K562 (cell line): ENCODE measurements at regions not wholly inside any gene's neighbourhood (a gene's known extent, or its start where the extent isn't known, plus 50 kb on each side); places are given as distances from the start of the nearest gene placed in this dataset.

Source experiments
- ATAC-seq: fragments of 200-7000 bp; cut with Tn5 transposase; 3 replicates; pipeline ENCODE4 v1.9.1; 2020; ENCODE audit warnings: moderate library complexity
- BruUV-seq: library from RNA; stranded (reverse); fragments of 400-500 nt; replicated peaks from 2 replicates; lab custom pipeline; 2021; lab: Mats Ljungman, UMichigan
- CTCF ChIA-PET: fragments of 300-600 bp; formaldehyde crosslinking; extraction: SDS; loops from one replicate; lab custom pipeline; 2021; ENCODE audit warnings: low intra/inter-chr PET ratio; lab: Yijun Ruan, JAX
- POLR2A ChIA-PET: fragments of 300-600, 350-650 bp; sonication (Branson Sonifier 250); formaldehyde crosslinking; extraction: SDS; loops from one replicate; lab custom pipeline; 2021; ENCODE audit warnings: antibody characterized with exemption, inconsistent platforms; lab: Yijun Ruan, JAX
- DNase-seq, 4 experiments: peaks; one replicate each; pipeline versions ENCODE4 v3.0.0 to v3.0.0-alpha.2; 2011 to 2018; ENCODE audit warnings: low spot score in 3 of 4, mixed read lengths in 3 of 4; ENCODE audit errors: extremely low read depth in 1 of 4
- FAIRE-seq: peaks from 2 replicates; lab custom pipeline; 2011; peaks lifted over from hg19 to GRCh38; lab: Jason Lieb, UNC
- H2AFZ ChIP-seq: 2 replicates; pipeline ENCODE4 v1.6.0; 2011; ENCODE audit warnings: low read depth, low read length, control low read depth, inconsistent platforms
- H3K27ac ChIP-seq: fragments of 200-600 bp; 3 replicates; pipeline ENCODE4 v1.8.0; 2011; ENCODE audit warnings: low read depth, mild to moderate bottlenecking, control low read depth, inconsistent platforms, low read length, moderate library complexity, mixed read lengths; ENCODE audit errors: extremely low read depth
- H3K27me3 ChIP-seq, 2 experiments: fragments of 300-600 bp in 1 of 2; 2 replicates in 1 of 2; 3 replicates in 1 of 2; pipeline versions ENCODE4 v1.6.0 to v1.8.0; 2011; ENCODE audit warnings: inconsistent platforms in 2 of 2, low read length in 2 of 2, mild to moderate bottlenecking in 1 of 2, mixed read lengths in 1 of 2, moderate library complexity in 1 of 2; ENCODE audit not compliant: control insufficient read depth in 2 of 2, insufficient read depth in 2 of 2
- H3K36me3 ChIP-seq: fragments of 300-600 bp; 3 replicates; pipeline ENCODE4 v1.8.0; 2011; ENCODE audit warnings: mild to moderate bottlenecking, low read length, inconsistent platforms; ENCODE audit not compliant: control insufficient read depth, insufficient read depth
- H3K4me1 ChIP-seq, 2 experiments: fragments of 200-600 bp in 1 of 2; replicated peaks in 1 of 2; 2 replicates in 1 of 2; 3 replicates in 1 of 2; pipeline versions ENCODE4 v1.5.1 to v1.8.0; 2011; ENCODE audit warnings: inconsistent platforms in 2 of 2, low read length in 2 of 2, mild to moderate bottlenecking in 1 of 2, mixed read lengths in 1 of 2, moderate library complexity in 1 of 2; ENCODE audit not compliant: control insufficient read depth in 2 of 2, insufficient read depth in 2 of 2
- H3K4me2 ChIP-seq: 2 replicates; pipeline ENCODE4 v1.6.1; 2011; ENCODE audit warnings: low read length, control low read depth, inconsistent platforms, mixed read lengths; ENCODE audit not compliant: insufficient read depth
- H3K4me3 ChIP-seq: fragments of 200-600 bp; sonication (generic), shearing (Covaris generic); 2 replicates; pipeline ENCODE4 v1.5.1; 2016; ENCODE audit warnings: control low read depth, inconsistent platforms
- H3K79me2 ChIP-seq: fragments of 200-600 bp; 3 replicates; pipeline ENCODE4 v1.8.0; 2011; ENCODE audit warnings: low read length, inconsistent platforms; ENCODE audit not compliant: control insufficient read depth, insufficient read depth
- H3K9ac ChIP-seq, 2 experiments: 2 replicates each; pipeline versions ENCODE4 v1.6.0 to v1.6.1; 2011; ENCODE audit warnings: low read depth in 2 of 2, low read length in 2 of 2, control low read depth in 1 of 2, inconsistent platforms in 1 of 2, mild to moderate bottlenecking in 1 of 2, mixed read lengths in 1 of 2; ENCODE audit not compliant: insufficient read depth in 1 of 2
- H3K9me1 ChIP-seq: one replicate; pipeline ENCODE4 v1.6.0; 2011; ENCODE audit warnings: inconsistent platforms, mild to moderate bottlenecking, low read length, moderate library complexity; ENCODE audit not compliant: control insufficient read depth, insufficient read depth
- H3K9me3 ChIP-seq: replicated peaks from 2 replicates; pipeline ENCODE4 v1.5.1; 2011; ENCODE audit warnings: low read depth, low read length, inconsistent platforms; ENCODE audit not compliant: control insufficient read depth, insufficient read depth
- H4K20me1 ChIP-seq: replicated peaks from 2 replicates; pipeline ENCODE4 v1.6.1; 2011; ENCODE audit warnings: low read length, inconsistent platforms, mixed read lengths; ENCODE audit not compliant: control insufficient read depth, insufficient read depth
- CBX1 ChIP-seq: sonication (generic); IDR thresholded peaks from 2 replicates; pipeline ENCODE4 v1.6.1; 2016; ENCODE audit warnings: antibody characterized with exemption, low read depth, mild to moderate bottlenecking
- ETS2 ChIP-seq: IDR thresholded peaks from 2 replicates; pipeline ENCODE4 v1.6.1; 2016; ENCODE audit warnings: borderline replicate concordance, missing genetic modification characterization, mild to moderate bottlenecking, moderate library complexity, missing compliant biosample characterization; ENCODE audit not compliant: poor library complexity, severe bottlenecking
- FOXJ2 ChIP-seq: fragments of 200-800 bp; sonication (Bioruptor generic); IDR thresholded peaks from 2 replicates; pipeline ENCODE4 v1.6.1; 2016; ENCODE audit warnings: missing genetic modification characterization, missing compliant biosample characterization
- HDAC3 ChIP-seq: fragments of 450-650 bp; IDR thresholded peaks from 2 replicates; pipeline ENCODE4 v1.6.1; 2018; ENCODE audit warnings: borderline replicate concordance, mild to moderate bottlenecking, moderate library complexity; ENCODE audit not compliant: partially characterized antibody
- KAT2B ChIP-seq: IDR thresholded peaks from one replicate; pipeline ENCODE4 v1.6.1; 2012; ENCODE audit warnings: low read depth, mild to moderate bottlenecking, control low read depth, inconsistent platforms, low read length, moderate library complexity
- LARP7 ChIP-seq: fragments of 450-650 bp; IDR thresholded peaks from 2 replicates; pipeline ENCODE4 v1.6.1; 2016
- MECOM ChIP-seq: fragments of 250-450 bp; sonication (Bioruptor Pico); IDR thresholded peaks from 2 replicates; pipeline ENCODE4 v1.8.0; 2022; ENCODE audit warnings: inconsistent platforms
- NCOA6 ChIP-seq: fragments of 450-650 bp; IDR thresholded peaks from 2 replicates; pipeline ENCODE4 v1.6.1; 2017; ENCODE audit warnings: mild to moderate bottlenecking
- PCBP1 ChIP-seq: fragments of 200-400 bp; formaldehyde crosslinking; IDR thresholded peaks from 2 replicates; pipeline ENCODE4 v1.6.1; 2018; ENCODE audit warnings: mild to moderate bottlenecking, low read depth, low read length; ENCODE audit not compliant: poor library complexity, severe bottlenecking
- PHB2 ChIP-seq: fragments of 450-650 bp; IDR thresholded peaks from 2 replicates; pipeline ENCODE4 v1.6.1; 2017; ENCODE audit warnings: low read depth
- ZFPM2 ChIP-seq: fragments of 250-450 bp; sonication (Bioruptor Pico); IDR thresholded peaks from 2 replicates; pipeline ENCODE4 v1.5.1; 2022; ENCODE audit warnings: mild to moderate bottlenecking
- WGBS: fragments of 100-300 bp; shearing (Covaris generic); methylation state at CpG from one replicate; pipeline ENCODE4 v1.1.6; 2016; ENCODE audit warnings: low coverage, mixed read lengths; ENCODE audit not compliant: insufficient coverage; ENCODE audit errors: missing lambda C conversion rate; 5-methylcytosine and 5-hydroxymethylcytosine counted together
- in situ Hi-C: fragments of 300-500 bp; cut with MboI; formaldehyde crosslinking; loops from 4 replicates; pipeline ENCODE4 v1.15.0; 2018; ENCODE audit warnings: inconsistent platforms, mixed read lengths
- intact Hi-C: fragments of 100-400 bp; cut with micrococcal nuclease; formaldehyde crosslinking; loops from 2 replicates; pipeline ENCODE4 v1.14.2; 2022
- TF ChIP-seq, protein P1 (sequence below): fragments of 450-650 bp; IDR thresholded peaks from 2 replicates; pipeline ENCODE4 v1.7.1; 2018; ENCODE audit warnings: mild to moderate bottlenecking, low read depth; ENCODE audit not compliant: partially characterized antibody
- TF ChIP-seq, protein P2 (sequence below), 2 experiments: IDR thresholded peaks in 1 of 2; conservative IDR thresholded peaks in 1 of 2; 2 replicates each; pipeline ENCODE4 v1.6.1; 2016; ENCODE audit warnings: low read depth in 2 of 2, mild to moderate bottlenecking in 1 of 2, missing compliant biosample characterization in 1 of 2, missing genetic modification characterization in 1 of 2, moderate library complexity in 1 of 2
- TF ChIP-seq, protein P3 (sequence below): fragments of 450-650 bp; formaldehyde crosslinking; IDR thresholded peaks from 2 replicates; pipeline ENCODE4 v1.4.0; 2020; ENCODE audit warnings: mild to moderate bottlenecking

DNA sequence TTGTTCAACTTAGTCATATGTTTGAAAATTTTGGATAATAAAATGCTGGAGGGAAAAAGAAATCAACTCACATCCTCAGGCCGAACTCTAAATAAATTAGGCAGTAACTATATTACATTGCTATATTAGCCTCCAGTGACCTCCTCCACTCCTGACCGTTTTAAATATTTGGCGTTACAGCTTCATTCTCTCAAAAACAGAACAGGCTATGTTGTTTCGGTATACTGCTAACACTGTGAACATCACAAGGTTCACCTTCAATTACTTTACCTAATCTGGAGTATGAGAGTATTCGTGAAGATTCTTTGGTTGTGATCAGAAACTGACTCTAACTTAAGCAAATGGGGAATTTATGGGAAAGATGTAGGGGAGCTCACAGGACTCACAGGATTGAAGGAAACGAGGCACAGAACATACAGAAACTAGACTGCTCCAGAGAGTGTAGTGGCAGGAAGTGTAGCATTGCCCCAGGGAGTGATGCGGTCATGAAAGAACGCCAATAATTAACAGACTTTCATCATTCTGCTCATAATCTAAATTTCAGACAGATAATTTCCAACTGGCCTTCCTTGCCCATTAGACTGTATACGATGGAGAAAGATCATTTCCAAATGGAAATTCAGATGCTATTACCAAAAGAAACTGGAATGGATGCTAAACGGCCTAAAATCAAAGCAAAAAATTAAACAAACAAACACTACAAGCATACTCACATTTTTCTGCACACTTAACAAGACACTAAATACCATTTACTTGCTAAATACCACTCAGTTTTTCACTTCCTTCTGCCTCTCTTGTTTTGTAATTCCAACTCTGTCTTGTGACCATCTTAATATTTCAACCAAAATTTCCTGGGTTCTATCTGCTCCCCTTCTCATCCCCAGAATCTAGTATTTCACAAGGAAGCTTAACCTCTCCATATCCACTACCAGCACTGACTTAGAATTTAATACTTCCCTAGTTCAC, 110.1 kb upstream of the LPAR1 start (continued):
- TF ChIP-seq, protein P1, sequence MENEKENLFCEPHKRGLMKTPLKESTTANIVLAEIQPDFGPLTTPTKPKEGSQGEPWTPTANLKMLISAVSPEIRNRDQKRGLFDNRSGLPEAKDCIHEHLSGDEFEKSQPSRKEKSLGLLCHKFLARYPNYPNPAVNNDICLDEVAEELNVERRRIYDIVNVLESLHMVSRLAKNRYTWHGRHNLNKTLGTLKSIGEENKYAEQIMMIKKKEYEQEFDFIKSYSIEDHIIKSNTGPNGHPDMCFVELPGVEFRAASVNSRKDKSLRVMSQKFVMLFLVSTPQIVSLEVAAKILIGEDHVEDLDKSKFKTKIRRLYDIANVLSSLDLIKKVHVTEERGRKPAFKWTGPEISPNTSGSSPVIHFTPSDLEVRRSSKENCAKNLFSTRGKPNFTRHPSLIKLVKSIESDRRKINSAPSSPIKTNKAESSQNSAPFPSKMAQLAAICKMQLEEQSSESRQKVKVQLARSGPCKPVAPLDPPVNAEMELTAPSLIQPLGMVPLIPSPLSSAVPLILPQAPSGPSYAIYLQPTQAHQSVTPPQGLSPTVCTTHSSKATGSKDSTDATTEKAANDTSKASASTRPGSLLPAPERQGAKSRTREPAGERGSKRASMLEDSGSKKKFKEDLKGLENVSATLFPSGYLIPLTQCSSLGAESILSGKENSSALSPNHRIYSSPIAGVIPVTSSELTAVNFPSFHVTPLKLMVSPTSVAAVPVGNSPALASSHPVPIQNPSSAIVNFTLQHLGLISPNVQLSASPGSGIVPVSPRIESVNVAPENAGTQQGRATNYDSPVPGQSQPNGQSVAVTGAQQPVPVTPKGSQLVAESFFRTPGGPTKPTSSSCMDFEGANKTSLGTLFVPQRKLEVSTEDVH, result no peak
- TF ChIP-seq MECOM (CRISPR knock-in tag), result no peak

DNA sequence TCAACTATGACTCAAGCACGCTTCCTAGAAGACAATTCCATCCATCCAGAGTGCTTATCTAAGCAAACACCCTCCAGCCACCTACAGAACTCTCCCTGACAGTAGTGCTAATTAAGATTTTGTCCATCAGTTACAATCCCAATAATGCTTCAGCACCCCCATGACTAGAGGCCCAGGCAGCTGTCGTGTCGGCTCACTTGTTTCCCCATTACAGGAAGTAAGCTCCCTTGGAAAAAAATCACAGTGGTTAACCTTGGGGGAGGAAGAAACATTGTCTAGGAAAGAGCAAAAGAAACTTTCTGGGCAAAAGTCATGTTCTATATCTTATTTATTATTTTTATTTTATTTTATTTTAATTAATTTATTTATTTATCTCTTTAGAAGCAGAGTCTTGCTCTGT, 108.8 kb upstream of the LPAR1 start:
- H3K27me3 ChIP-seq, result no peaks in the 10 kb centered on the region
- 6% methylated on average over 3 of the region's 3 CpGs for WGBS
- ATAC-seq, result no peak
- no peak overlapping the region for H3K27ac ChIP-seq
- H3K4me3 ChIP-seq, result no peak overlapping the region
- DNase-seq, result no peak
- in situ Hi-C loops, result no loop called here
- no peaks in the 10 kb centered on the region for H3K9me3 ChIP-seq
- H3K9me1 ChIP-seq, result no peaks in the 10 kb centered on the region
- no peaks in the 10 kb centered on the region for H4K20me1 ChIP-seq
- no peak overlapping the region for H3K9ac ChIP-seq
- CTCF ChIA-PET, result no interaction called here
- intact Hi-C loops, result no loop called here
- no peaks in the 10 kb centered on the region for H3K36me3 ChIP-seq
- no peak for FAIRE-seq
- no peak overlapping the region for H3K4me2 ChIP-seq
- no peak overlapping the region for H2AFZ ChIP-seq
- no TSS peak for BruUV-seq
- POLR2A ChIA-PET, result no interaction called here
- no peaks in the 10 kb centered on the region for H3K4me1 ChIP-seq
- H3K79me2 ChIP-seq, result no peaks in the 10 kb centered on the region
- TF ChIP-seq PHB2 (no peak), CBX1 (no peak), ZFPM2 (CRISPR knock-in tag) (no peak), LARP7 (no peak), KAT2B (no peak), FOXJ2 (tag) (no peak), NCOA6 (no peak), HDAC3 (no peak), PCBP1 (no peak), ETS2 (tag) (no peak)
- TF ChIP-seq, protein P2, sequence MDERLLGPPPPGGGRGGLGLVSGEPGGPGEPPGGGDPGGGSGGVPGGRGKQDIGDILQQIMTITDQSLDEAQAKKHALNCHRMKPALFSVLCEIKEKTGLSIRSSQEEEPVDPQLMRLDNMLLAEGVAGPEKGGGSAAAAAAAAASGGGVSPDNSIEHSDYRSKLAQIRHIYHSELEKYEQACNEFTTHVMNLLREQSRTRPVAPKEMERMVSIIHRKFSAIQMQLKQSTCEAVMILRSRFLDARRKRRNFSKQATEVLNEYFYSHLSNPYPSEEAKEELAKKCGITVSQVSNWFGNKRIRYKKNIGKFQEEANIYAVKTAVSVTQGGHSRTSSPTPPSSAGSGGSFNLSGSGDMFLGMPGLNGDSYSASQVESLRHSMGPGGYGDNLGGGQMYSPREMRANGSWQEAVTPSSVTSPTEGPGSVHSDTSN (CRISPR knock-in tag; IDR thresholded peaks at IDR 0.05; ENCODE audit: low read depth), result no peak
- TF ChIP-seq, protein P2 (tag; conservative IDR thresholded peaks at IDR 0.05; ENCODE audit: low read depth), result no peak
- TF ChIP-seq, protein P3, sequence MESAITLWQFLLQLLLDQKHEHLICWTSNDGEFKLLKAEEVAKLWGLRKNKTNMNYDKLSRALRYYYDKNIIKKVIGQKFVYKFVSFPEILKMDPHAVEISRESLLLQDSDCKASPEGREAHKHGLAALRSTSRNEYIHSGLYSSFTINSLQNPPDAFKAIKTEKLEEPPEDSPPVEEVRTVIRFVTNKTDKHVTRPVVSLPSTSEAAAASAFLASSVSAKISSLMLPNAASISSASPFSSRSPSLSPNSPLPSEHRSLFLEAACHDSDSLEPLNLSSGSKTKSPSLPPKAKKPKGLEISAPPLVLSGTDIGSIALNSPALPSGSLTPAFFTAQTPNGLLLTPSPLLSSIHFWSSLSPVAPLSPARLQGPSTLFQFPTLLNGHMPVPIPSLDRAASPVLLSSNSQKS (CRISPR knock-in tag), result no peak
